ENCODE measurements at regions not wholly inside any gene's neighbourhood (a gene's known extent, or its start where the extent isn't known, plus 50 kb on each side); places are given as distances from the start of the nearest gene placed in this dataset.
"Not testable (repeated sequence)": the region's sequence is repeated elsewhere in the genome, so short reads cannot be mapped to it uniquely, and the experiment has no call there.

- no peak for DNase-seq
These were observed 134.8 kb upstream of the EGLN3 start for GRCh38 chr14:34085695-34086094.

GRCh38 chr14:34081576-34082136, 130.8 kb upstream of the EGLN3 start:
- DNase-seq, result no peak

- no peak for DNase-seq
These were observed 130.3 kb upstream of the EGLN3 start for GRCh38 chr14:34081101-34081575.

GRCh38 chr14:34079643-34080042, 128.8 kb upstream of the EGLN3 start:
- DNase-seq, result not testable (repeated sequence)

GRCh38 chr14:34078117-34078743, 127.4 kb upstream of the EGLN3 start:
- peak; percentile 73 for DNase-seq

GRCh38 chr14:34075826-34076225, 125.0 kb upstream of the EGLN3 start:
- no peak for DNase-seq

- DNase-seq, result no peak
These were observed 124.3 kb upstream of the EGLN3 start for GRCh38 chr14:34075042-34075744.

- DNase-seq, result no peak
These were observed 122.0 kb upstream of the EGLN3 start for GRCh38 chr14:34072921-34073320.

- DNase-seq, result no peak
These were observed 121.5 kb upstream of the EGLN3 start for GRCh38 chr14:34072401-34072800.

GRCh38 chr14:34070917-34071407, 120.1 kb upstream of the EGLN3 start:
- no peak for DNase-seq

- no peak for DNase-seq
These were observed 119.1 kb upstream of the EGLN3 start for GRCh38 chr14:34069854-34070582.

GRCh38 chr14:34067587-34067986, 116.7 kb upstream of the EGLN3 start:
- DNase-seq, result no peak

- DNase-seq, result no peak
These were observed 115.0 kb upstream of the EGLN3 start for GRCh38 chr14:34065690-34066391.

- no peak for DNase-seq
These were observed 114.4 kb upstream of the EGLN3 start for GRCh38 chr14:34065236-34065635.

GRCh38 chr14:34064349-34064748, 113.5 kb upstream of the EGLN3 start:
- DNase-seq, result no peak

- DNase-seq, result no peak
These were observed 112.7 kb upstream of the EGLN3 start for GRCh38 chr14:34063470-34064164.

GRCh38 chr14:34063042-34063441, 112.2 kb upstream of the EGLN3 start:
- no peak for DNase-seq

GRCh38 chr14:34062353-34062973, 111.6 kb upstream of the EGLN3 start:
- DNase-seq, result no peak

- no peak for DNase-seq
These were observed 109.8 kb upstream of the EGLN3 start for GRCh38 chr14:34060651-34060999.

- DNase-seq, result peak; percentile 73
These were observed 109.2 kb upstream of the EGLN3 start for GRCh38 chr14:34059925-34060650.
